ENCODE measurements at regions not wholly inside any gene's neighbourhood (a gene's known extent, or its start where the extent isn't known, plus 50 kb on each side); places are given as distances from the start of the nearest gene placed in this dataset.
A peak's percentile ranks its signal among the peaks of the same experiment; 100 is the strongest.

GRCh38 chr20:23266530-23267398, 83.8 kb upstream of the NXT1 start:
- 74 to 100% methylated on average over 1 to 7 of the region's 7 CpGs for WGBS, 2 donors (ENCODE audit: low coverage in 1 of 2)

GRCh38 chr20:23265226-23265625, 85.4 kb upstream of the NXT1 start:
- in situ Hi-C loops (cut with MboI; ENCODE audit: low pct_ligation_motif_present in 1 of 4, low pct_unique_long_range_greater_than_20kb in 1 of 4, low sequenced_read_pairs in 3 of 4) (no loop called here), intact Hi-C loops (cut with DNase I; ENCODE audit: low total_unique reads) (no loop called here)
- Histone ChIP-seq H3K36me3 (no peaks in the 10 kb centered on the region), H3K4me3 (no peak overlapping the region), H3K27ac (no peak overlapping the region), H3K9me3 (no peaks in the 10 kb centered on the region), H3K4me1 (no peaks in the 10 kb centered on the region), H3K27me3 (no peaks in the 10 kb centered on the region)
- TF ChIP-seq EP300 (IDR thresholded peaks at IDR 0.05; ENCODE audit: low read depth) (no peak), POLR2AphosphoS5 (IDR thresholded peaks at IDR 0.05) (no peak), POLR2A (IDR thresholded peaks at IDR 0.05) (no peak)
- DNase-seq, result no peak
- WGBS, 2 donors (ENCODE audit: low coverage in 1 of 2), result 84% methylated on average over 8 of the region's 8 CpGs; no CpG with 5 or more reads in 1 of the 2 donors

More at GRCh38 chr20:23266530-23267398, 83.8 kb upstream of the NXT1 start:
- Histone ChIP-seq H3K4me1 (no peaks in the 10 kb centered on the region), H3K9me3 (no peaks in the 10 kb centered on the region), H3K4me3 (no peak overlapping the region), H3K27ac (no peak overlapping the region), H3K36me3 (no peaks in the 10 kb centered on the region), H3K27me3 (no peaks in the 10 kb centered on the region)
- in situ Hi-C loops (cut with MboI; ENCODE audit: low pct_ligation_motif_present in 1 of 4, low pct_unique_long_range_greater_than_20kb in 1 of 4, low sequenced_read_pairs in 3 of 4) (no loop called here), intact Hi-C loops (cut with DNase I; ENCODE audit: low total_unique reads) (no loop called here)
- TF ChIP-seq POLR2AphosphoS5 (IDR thresholded peaks at IDR 0.05) (no peak), CTCF (IDR thresholded peaks at IDR 0.05) (no peak), EP300 (IDR thresholded peaks at IDR 0.05; ENCODE audit: low read depth) (no peak), POLR2A (IDR thresholded peaks at IDR 0.05) (no peak)
- DNase-seq, result no peak

DNA sequence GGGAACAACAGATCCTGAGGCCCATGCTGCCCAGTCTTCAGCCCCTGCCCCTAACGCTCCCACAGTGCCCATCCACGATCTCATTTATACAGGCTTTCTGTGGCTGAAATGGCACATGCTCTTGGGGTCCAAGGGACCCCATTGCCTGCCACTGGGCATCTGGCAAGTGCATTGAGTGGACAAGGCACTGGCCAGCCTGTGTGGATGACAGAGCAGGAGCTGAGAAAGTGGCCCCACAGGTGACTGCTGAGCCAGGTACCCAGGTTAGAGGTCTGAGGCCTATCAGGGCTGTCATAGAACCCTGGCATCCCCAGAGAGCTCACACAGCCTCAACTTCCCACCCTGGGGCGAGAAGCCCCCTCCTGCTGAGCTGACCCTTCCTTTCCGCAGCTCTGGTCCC, 86.0 kb upstream of the NXT1 start:
- H3K36me3 ChIP-seq, result no peaks in the 10 kb centered on the region
- no peaks in the 10 kb centered on the region for H3K9me3 ChIP-seq
- H3K4me1 ChIP-seq, result no peaks in the 10 kb centered on the region
- H3K27me3 ChIP-seq, result no peaks in the 10 kb centered on the region
- WGBS, 2 donors (ENCODE audit: low coverage in 1 of 2), result 90% methylated on average over 2 to 3 of the region's 4 CpGs
- DNase-seq, result no peak
- TF ChIP-seq POLR2A (IDR thresholded peaks at IDR 0.05) (no peak), POLR2AphosphoS5 (IDR thresholded peaks at IDR 0.05) (no peak), CTCF (IDR thresholded peaks at IDR 0.05) (no peak), EP300 (IDR thresholded peaks at IDR 0.05; ENCODE audit: low read depth) (no peak)
- in situ Hi-C loops (cut with MboI; ENCODE audit: low pct_ligation_motif_present in 1 of 4, low pct_unique_long_range_greater_than_20kb in 1 of 4, low sequenced_read_pairs in 3 of 4) (no loop called here), intact Hi-C loops (cut with DNase I; ENCODE audit: low total_unique reads) (no loop called here)
- H3K27ac ChIP-seq, result no peak overlapping the region
- H3K4me3 ChIP-seq, result no peak overlapping the region

DNA sequence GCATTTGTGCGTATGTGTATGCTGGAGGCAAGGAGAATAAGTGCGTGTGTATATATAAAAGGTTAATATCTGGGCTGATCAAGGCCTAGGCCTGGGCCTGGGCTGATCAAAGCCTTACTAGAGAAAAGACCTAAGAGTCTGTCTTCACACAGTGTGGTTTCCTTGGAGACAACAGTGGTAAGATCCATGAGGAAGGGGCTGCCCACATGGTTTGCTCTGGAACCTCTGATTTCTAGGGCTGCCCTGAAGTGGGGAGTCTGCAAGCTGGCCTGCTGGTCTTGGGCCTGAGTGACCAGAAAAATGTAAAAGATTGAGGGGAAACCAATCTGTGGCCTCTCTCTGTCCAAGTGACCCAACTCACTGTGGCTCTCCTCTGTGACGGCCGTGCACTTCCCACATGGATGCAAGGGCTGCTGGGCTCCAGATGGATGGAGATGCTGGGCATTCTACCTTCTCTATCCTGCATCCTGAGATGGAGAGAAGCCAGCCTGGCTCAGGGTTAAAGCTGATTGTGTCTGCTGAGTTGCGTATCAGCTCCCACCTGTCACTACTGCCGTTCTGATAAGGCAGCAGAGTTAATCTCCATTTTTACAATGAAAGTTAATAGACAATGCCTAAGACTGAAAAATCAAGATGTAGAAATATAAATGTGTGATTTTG, 90.3 kb upstream of the NXT1 start:
- WGBS, 2 donors (ENCODE audit: low coverage in 1 of 2), result 73 to 88% methylated on average over 2 to 6 of the region's 6 CpGs
- Histone ChIP-seq H3K27ac (no peak overlapping the region), H3K27me3 (no peaks in the 10 kb centered on the region), H3K9me3 (no peaks in the 10 kb centered on the region), H3K4me3 (no peak overlapping the region), H3K4me1 (peaks cover 0 to 9% (median 2%) of the 10 kb centered on the region in 4 donors), H3K36me3 (no peaks in the 10 kb centered on the region)
- DNase-seq, result no peak
- intact Hi-C loops (cut with DNase I; ENCODE audit: low total_unique reads) (no loop called here), in situ Hi-C loops (cut with MboI; ENCODE audit: low pct_ligation_motif_present in 1 of 4, low pct_unique_long_range_greater_than_20kb in 1 of 4, low sequenced_read_pairs in 3 of 4) (no loop called here)
- no peak for TF ChIP-seq EP300 (IDR thresholded peaks at IDR 0.05; ENCODE audit: low read depth)

DNA sequence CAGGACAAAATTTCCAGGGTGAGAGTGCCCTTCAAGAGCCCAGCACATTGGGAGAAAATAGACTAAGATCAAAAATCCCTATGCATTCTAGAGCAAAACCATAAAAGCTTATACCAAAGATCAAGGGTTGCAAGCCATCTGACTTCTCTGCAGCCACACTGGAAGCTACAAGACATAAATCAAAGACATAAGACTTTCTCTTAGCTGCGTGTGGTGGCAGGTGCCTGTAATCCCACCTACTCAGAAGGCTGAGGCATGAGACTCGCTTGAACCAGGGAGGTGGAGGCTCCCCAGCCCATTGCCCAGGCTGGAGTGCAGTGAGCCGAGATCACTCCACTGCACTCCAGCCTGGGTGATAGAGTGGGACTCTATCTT, 91.9 kb upstream of the NXT1 start:
- in situ Hi-C loops (cut with MboI; ENCODE audit: low pct_ligation_motif_present in 1 of 4, low pct_unique_long_range_greater_than_20kb in 1 of 4, low sequenced_read_pairs in 3 of 4), result no loop called here
- H3K4me1 ChIP-seq, result peaks cover 0 to 9% (median 2%) of the 10 kb centered on the region in 4 donors
- H3K4me3 ChIP-seq, result no peak overlapping the region
- peak overlapping the region in 3 of 4 donors; percentile 44 to 54 (median 48) for H3K27ac ChIP-seq
- intact Hi-C loops (cut with DNase I; ENCODE audit: low total_unique reads), result no loop called here
- H3K27me3 ChIP-seq, result no peaks in the 10 kb centered on the region
- no peaks in the 10 kb centered on the region for H3K9me3 ChIP-seq
- no peak for TF ChIP-seq EP300 (IDR thresholded peaks at IDR 0.05; ENCODE audit: low read depth)
- no peak for TF ChIP-seq CTCF (IDR thresholded peaks at IDR 0.05)
- no peak for TF ChIP-seq POLR2AphosphoS5 (IDR thresholded peaks at IDR 0.05)
- TF ChIP-seq POLR2A (IDR thresholded peaks at IDR 0.05), result no peak
- DNase-seq, result no peak
- 68 to 100% methylated on average over 1 to 3 of the region's 3 CpGs for WGBS, 2 donors (ENCODE audit: low coverage in 1 of 2)
- no peaks in the 10 kb centered on the region for H3K36me3 ChIP-seq

Measured in transverse colon (tissue), 4 donors.